ENCODE measurements at regions not wholly inside any gene's neighbourhood (a gene's known extent, or its start where the extent isn't known, plus 50 kb on each side); places are given as distances from the start of the nearest gene placed in this dataset.

DNA sequence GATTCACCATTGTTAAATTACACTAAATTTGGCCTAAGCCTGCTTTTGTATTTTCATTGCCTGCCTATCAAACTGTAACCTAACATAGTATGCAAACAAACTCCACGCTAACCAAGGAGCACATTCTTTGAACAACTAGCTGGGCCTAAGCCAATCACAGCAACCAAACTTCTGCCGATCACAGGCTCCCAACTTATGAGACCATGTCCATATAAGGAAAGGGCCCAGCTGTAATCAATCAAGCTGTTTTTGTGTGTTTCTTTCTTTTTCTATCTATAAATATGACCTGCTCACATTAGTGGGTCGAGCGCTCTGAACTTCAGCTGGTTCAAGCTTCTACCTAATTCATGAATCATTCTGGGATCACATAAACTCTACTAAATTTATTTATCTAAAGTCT is 473.6 kb downstream of the SI start (continued):
- no peak for TF ChIP-seq CBX3 (IDR thresholded peaks at IDR 0.05; ENCODE audit: low read depth)

DNA sequence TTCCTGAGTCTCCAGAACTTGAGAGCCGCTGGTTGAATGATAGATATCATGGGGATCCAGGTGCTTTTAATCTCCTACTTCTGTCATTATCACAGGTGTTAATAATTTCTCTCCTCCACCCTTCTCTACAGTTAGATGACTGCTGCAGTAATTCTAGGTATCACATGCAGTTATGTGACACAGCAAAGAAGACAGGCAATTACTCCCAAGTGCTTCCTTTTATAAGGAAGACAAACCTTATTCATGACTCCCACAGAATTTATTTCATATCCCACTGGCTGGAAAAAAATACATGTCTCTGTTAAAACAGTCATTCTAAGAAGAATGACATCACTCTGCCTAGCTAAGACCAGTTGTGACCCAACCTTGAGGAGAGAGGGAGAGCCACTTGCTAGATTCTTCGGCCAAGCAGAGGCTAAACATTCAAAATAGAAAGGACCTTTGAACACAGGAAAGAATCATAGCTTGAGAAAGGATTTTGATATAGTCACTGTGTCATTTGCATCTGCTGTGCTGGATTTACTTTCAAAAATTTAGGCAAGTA is 500.6 kb downstream of the SI start:
- no peaks in the 10 kb centered on the region for H3K9me3 ChIP-seq (ENCODE audit: control insufficient read depth in 1 of 2, insufficient read depth in 1 of 2, low read depth in 1 of 2, low read length in 2 of 2)
- intact Hi-C loops (cut with micrococcal nuclease) = no loop called here
- TF ChIP-seq JUND (IDR thresholded peaks at IDR 0.05) (no peak), TCF7L2 (IDR thresholded peaks at IDR 0.05; ENCODE audit: borderline replicate concordance, extremely low read depth, insufficient read depth, insufficient read length) (no peak), SRF (IDR thresholded peaks at IDR 0.05; ENCODE audit: low read depth) (no peak), YY1 (IDR thresholded peaks at IDR 0.05; ENCODE audit: extremely low read depth, insufficient replicate concordance, low read depth, low read length) (no peak), RAD21 (IDR thresholded peaks at IDR 0.05; ENCODE audit: low read depth) (no peak), CBX3 (IDR thresholded peaks at IDR 0.05; ENCODE audit: low read depth) (no peak), SP1 (IDR thresholded peaks at IDR 0.05; ENCODE audit: low read depth) (no peak), EGR1 (IDR thresholded peaks at IDR 0.05; ENCODE audit: low read depth) (no peak), ZFX (IDR thresholded peaks at IDR 0.05) (no peak), POLR2AphosphoS5 (IDR thresholded peaks at IDR 0.05; ENCODE audit: low read depth, low read length) (no peak), EZH2phosphoT487 (IDR thresholded peaks at IDR 0.05; ENCODE audit: borderline replicate concordance) (no peak)
- TF ChIP-seq, protein P1, sequence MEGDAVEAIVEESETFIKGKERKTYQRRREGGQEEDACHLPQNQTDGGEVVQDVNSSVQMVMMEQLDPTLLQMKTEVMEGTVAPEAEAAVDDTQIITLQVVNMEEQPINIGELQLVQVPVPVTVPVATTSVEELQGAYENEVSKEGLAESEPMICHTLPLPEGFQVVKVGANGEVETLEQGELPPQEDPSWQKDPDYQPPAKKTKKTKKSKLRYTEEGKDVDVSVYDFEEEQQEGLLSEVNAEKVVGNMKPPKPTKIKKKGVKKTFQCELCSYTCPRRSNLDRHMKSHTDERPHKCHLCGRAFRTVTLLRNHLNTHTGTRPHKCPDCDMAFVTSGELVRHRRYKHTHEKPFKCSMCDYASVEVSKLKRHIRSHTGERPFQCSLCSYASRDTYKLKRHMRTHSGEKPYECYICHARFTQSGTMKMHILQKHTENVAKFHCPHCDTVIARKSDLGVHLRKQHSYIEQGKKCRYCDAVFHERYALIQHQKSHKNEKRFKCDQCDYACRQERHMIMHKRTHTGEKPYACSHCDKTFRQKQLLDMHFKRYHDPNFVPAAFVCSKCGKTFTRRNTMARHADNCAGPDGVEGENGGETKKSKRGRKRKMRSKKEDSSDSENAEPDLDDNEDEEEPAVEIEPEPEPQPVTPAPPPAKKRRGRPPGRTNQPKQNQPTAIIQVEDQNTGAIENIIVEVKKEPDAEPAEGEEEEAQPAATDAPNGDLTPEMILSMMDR (IDR thresholded peaks at IDR 0.05 in 2 of 3, conservative IDR thresholded peaks at IDR 0.05 in 1 of 3; ENCODE audit: borderline replicate concordance in 1 of 3, insufficient read depth in 1 of 3, low read depth in 2 of 3, low read length in 2 of 3) = no peak
- TF ChIP-seq, protein P2, sequence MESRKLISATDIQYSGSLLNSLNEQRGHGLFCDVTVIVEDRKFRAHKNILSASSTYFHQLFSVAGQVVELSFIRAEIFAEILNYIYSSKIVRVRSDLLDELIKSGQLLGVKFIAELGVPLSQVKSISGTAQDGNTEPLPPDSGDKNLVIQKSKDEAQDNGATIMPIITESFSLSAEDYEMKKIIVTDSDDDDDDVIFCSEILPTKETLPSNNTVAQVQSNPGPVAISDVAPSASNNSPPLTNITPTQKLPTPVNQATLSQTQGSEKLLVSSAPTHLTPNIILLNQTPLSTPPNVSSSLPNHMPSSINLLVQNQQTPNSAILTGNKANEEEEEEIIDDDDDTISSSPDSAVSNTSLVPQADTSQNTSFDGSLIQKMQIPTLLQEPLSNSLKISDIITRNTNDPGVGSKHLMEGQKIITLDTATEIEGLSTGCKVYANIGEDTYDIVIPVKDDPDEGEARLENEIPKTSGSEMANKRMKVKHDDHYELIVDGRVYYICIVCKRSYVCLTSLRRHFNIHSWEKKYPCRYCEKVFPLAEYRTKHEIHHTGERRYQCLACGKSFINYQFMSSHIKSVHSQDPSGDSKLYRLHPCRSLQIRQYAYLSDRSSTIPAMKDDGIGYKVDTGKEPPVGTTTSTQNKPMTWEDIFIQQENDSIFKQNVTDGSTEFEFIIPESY (IDR thresholded peaks at IDR 0.05; ENCODE audit: extremely low read depth, insufficient replicate concordance, low read length) = no peak
- TF ChIP-seq, protein P3, sequence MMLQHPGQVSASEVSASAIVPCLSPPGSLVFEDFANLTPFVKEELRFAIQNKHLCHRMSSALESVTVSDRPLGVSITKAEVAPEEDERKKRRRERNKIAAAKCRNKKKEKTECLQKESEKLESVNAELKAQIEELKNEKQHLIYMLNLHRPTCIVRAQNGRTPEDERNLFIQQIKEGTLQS (IDR thresholded peaks at IDR 0.05) = no peak
- TF ChIP-seq, protein P4, sequence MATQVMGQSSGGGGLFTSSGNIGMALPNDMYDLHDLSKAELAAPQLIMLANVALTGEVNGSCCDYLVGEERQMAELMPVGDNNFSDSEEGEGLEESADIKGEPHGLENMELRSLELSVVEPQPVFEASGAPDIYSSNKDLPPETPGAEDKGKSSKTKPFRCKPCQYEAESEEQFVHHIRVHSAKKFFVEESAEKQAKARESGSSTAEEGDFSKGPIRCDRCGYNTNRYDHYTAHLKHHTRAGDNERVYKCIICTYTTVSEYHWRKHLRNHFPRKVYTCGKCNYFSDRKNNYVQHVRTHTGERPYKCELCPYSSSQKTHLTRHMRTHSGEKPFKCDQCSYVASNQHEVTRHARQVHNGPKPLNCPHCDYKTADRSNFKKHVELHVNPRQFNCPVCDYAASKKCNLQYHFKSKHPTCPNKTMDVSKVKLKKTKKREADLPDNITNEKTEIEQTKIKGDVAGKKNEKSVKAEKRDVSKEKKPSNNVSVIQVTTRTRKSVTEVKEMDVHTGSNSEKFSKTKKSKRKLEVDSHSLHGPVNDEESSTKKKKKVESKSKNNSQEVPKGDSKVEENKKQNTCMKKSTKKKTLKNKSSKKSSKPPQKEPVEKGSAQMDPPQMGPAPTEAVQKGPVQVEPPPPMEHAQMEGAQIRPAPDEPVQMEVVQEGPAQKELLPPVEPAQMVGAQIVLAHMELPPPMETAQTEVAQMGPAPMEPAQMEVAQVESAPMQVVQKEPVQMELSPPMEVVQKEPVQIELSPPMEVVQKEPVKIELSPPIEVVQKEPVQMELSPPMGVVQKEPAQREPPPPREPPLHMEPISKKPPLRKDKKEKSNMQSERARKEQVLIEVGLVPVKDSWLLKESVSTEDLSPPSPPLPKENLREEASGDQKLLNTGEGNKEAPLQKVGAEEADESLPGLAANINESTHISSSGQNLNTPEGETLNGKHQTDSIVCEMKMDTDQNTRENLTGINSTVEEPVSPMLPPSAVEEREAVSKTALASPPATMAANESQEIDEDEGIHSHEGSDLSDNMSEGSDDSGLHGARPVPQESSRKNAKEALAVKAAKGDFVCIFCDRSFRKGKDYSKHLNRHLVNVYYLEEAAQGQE (IDR thresholded peaks at IDR 0.05; ENCODE audit: low read depth) = no peak
- no peak overlapping the region for H3K4me3 ChIP-seq (replicated peaks in 1 of 2; ENCODE audit: low read depth in 1 of 2, low read length in 2 of 2)
- no peaks in the 10 kb centered on the region for H3K27me3 ChIP-seq (ENCODE audit: insufficient read depth, low read length)
- H3K9ac ChIP-seq (ENCODE audit: low read length) = no peak overlapping the region
- POLR2A ChIA-PET = no interaction called here
- no peaks in the 10 kb centered on the region for H3K9me2 ChIP-seq (ENCODE audit: insufficient read depth)
- no peak for ATAC-seq
- no peak for DNase-seq (ENCODE audit: low read depth, low spot score)
- H4K20me1 ChIP-seq (ENCODE audit: insufficient read depth) = no peaks in the 10 kb centered on the region
- CTCF ChIA-PET = no interaction called here
- H2AFZ ChIP-seq (ENCODE audit: low read depth, low read length, poor library complexity, severe bottlenecking) = no peak overlapping the region
- no peak overlapping the region for H3K27ac ChIP-seq (ENCODE audit: low read depth, low read length)
- H3K79me2 ChIP-seq (ENCODE audit: insufficient read depth, low read length) = no peaks in the 10 kb centered on the region
- no peaks in the 10 kb centered on the region for H3K36me3 ChIP-seq (ENCODE audit: control insufficient read depth in 1 of 2, insufficient read depth in 2 of 2, low read length in 2 of 2)
- BruUV-seq (replicated peaks) = no TSS peak
- RAD21 ChIA-PET (ENCODE audit: low non-redundant PET in 1 of 2, low total read pairs in 2 of 2, uncharacterized antibody in 2 of 2, unreplicated experiment in 2 of 2) = no interaction called here
- no peaks in the 10 kb centered on the region for H3K4me1 ChIP-seq (ENCODE audit: control insufficient read depth in 1 of 2, insufficient read depth in 2 of 2, low read length in 2 of 2)
- H3K4me2 ChIP-seq (ENCODE audit: low read length) = no peak overlapping the region

Data from HCT116 (cell line).